ENCODE measurements at regions not wholly inside any gene's neighbourhood (a gene's known extent, or its start where the extent isn't known, plus 50 kb on each side); places are given as distances from the start of the nearest gene placed in this dataset.

- no peak for TF ChIP-seq CTCF (IDR thresholded peaks at IDR 0.05; ENCODE audit: insufficient read depth, low read length, severe bottlenecking)
- no peaks in the 10 kb centered on the region for H3K36me3 ChIP-seq (ENCODE audit: control insufficient read depth, insufficient read depth, low read length)
- no peak overlapping the region for H3K4me3 ChIP-seq (ENCODE audit: low read depth, low read length)
- no peak for DNase-seq (ENCODE audit: low read depth)
- H3K27me3 ChIP-seq (ENCODE audit: control insufficient read depth, insufficient read depth, low read length): no peaks in the 10 kb centered on the region
- FAIRE-seq: no peak
Observed at GRCh38 chr7:138169441-138169851, 93.2 kb downstream of the AKR1D1 start.

GRCh38 chr7:138170298-138170697 lies 94.0 kb downstream of the AKR1D1 start:
- TF ChIP-seq CTCF (IDR thresholded peaks at IDR 0.05; ENCODE audit: insufficient read depth, low read length, severe bottlenecking): no peak
- DNase-seq (ENCODE audit: low read depth): no peak
- Histone ChIP-seq H3K36me3 (ENCODE audit: control insufficient read depth, insufficient read depth, low read length) (no peaks in the 10 kb centered on the region), H3K4me3 (ENCODE audit: low read depth, low read length) (no peak overlapping the region), H3K27me3 (ENCODE audit: control insufficient read depth, insufficient read depth, low read length) (no peaks in the 10 kb centered on the region)
- no peak for FAIRE-seq

GRCh38 chr7:138170959-138171703 lies 94.9 kb downstream of the AKR1D1 start:
- no peak for FAIRE-seq
- Histone ChIP-seq H3K36me3 (ENCODE audit: control insufficient read depth, insufficient read depth, low read length) (no peaks in the 10 kb centered on the region), H3K27me3 (ENCODE audit: control insufficient read depth, insufficient read depth, low read length) (no peaks in the 10 kb centered on the region)

GRCh38 chr7:138173548-138173947 lies 97.3 kb downstream of the AKR1D1 start:
- no peak for TF ChIP-seq CTCF (IDR thresholded peaks at IDR 0.05; ENCODE audit: insufficient read depth, low read length, severe bottlenecking)
- Histone ChIP-seq H3K27me3 (ENCODE audit: control insufficient read depth, insufficient read depth, low read length) (no peaks in the 10 kb centered on the region), H3K36me3 (ENCODE audit: control insufficient read depth, insufficient read depth, low read length) (no peaks in the 10 kb centered on the region), H3K4me3 (ENCODE audit: low read depth, low read length) (no peak overlapping the region)
- no peak for DNase-seq (ENCODE audit: low read depth)
- no peak for FAIRE-seq

More at GRCh38 chr7:138170959-138171703, 94.9 kb downstream of the AKR1D1 start:
- no peak for TF ChIP-seq CTCF (IDR thresholded peaks at IDR 0.05; ENCODE audit: insufficient read depth, low read length, severe bottlenecking)
- no peak for DNase-seq (ENCODE audit: low read depth)
- no peak overlapping the region for H3K4me3 ChIP-seq (ENCODE audit: low read depth, low read length)

- FAIRE-seq (no peak), DNase-seq (ENCODE audit: low read depth) (no peak)
- no peaks in the 10 kb centered on the region for H3K36me3 ChIP-seq (ENCODE audit: control insufficient read depth, insufficient read depth, low read length)
- TF ChIP-seq CTCF (IDR thresholded peaks at IDR 0.05; ENCODE audit: insufficient read depth, low read length, severe bottlenecking): no peak
- H3K27me3 ChIP-seq (ENCODE audit: control insufficient read depth, insufficient read depth, low read length): no peaks in the 10 kb centered on the region
- H3K4me3 ChIP-seq (ENCODE audit: low read depth, low read length): no peak overlapping the region
Observed at GRCh38 chr7:138176060-138176459, 99.8 kb downstream of the AKR1D1 start.

GRCh38 chr7:138184191-138184590 lies 107.9 kb downstream of the AKR1D1 start:
- FAIRE-seq (no peak), DNase-seq (ENCODE audit: low read depth) (no peak)
- Histone ChIP-seq H3K36me3 (ENCODE audit: control insufficient read depth, insufficient read depth, low read length) (no peaks in the 10 kb centered on the region), H3K4me3 (ENCODE audit: low read depth, low read length) (no peak overlapping the region), H3K27me3 (ENCODE audit: control insufficient read depth, insufficient read depth, low read length) (no peaks in the 10 kb centered on the region)
- TF ChIP-seq CTCF (IDR thresholded peaks at IDR 0.05; ENCODE audit: insufficient read depth, low read length, severe bottlenecking): no peak
